PC-3 (cell line): ENCODE measurements at regions not wholly inside any gene's neighbourhood (a gene's known extent, or its start where the extent isn't known, plus 50 kb on each side); places are given as distances from the start of the nearest gene placed in this dataset.

Experiments
- ATAC-seq: fragments of 200-7000 bp; cut with Tn5 transposase; 2 replicates; pipeline ENCODE4 v1.9.1; 2020; ENCODE audit warnings: mild to moderate bottlenecking, moderate library complexity
- BruUV-seq: library from RNA; stranded (reverse); fragments of 400-500 nt; replicated peaks from 2 replicates; lab custom pipeline; 2021; lab: Mats Ljungman, UMichigan
- CTCF ChIA-PET: fragments of 300-600 bp; sonication (Branson Sonifier 250); formaldehyde crosslinking; loops from one replicate; lab custom pipeline; 2022; ENCODE audit warnings: antibody characterized with exemption; lab: Charles Lee
- POLR2A ChIA-PET: fragments of 300-600 bp; sonication (Branson Sonifier 250); formaldehyde crosslinking; loops from one replicate; lab custom pipeline; 2022; ENCODE audit warnings: antibody characterized with exemption; ENCODE audit not compliant: unreplicated experiment; lab: Charles Lee
- DNase-seq: peaks from one replicate; pipeline ENCODE4 v3.0.0-alpha.2; 2015
- H2AFZ ChIP-seq: fragments of 300-600 bp; sonication (generic); 2 replicates; pipeline ENCODE4 v1.6.0; 2016; ENCODE audit warnings: antibody characterized with exemption, low read length
- H3F3A ChIP-seq: fragments of 300-600 bp; sonication (generic); one replicate; pipeline ENCODE4 v1.6.0; 2017; ENCODE audit warnings: antibody characterized with exemption, low read length, control low read depth, mild to moderate bottlenecking; ENCODE audit not compliant: unreplicated experiment
- H3K27ac ChIP-seq: fragments of 300-600 bp; sonication (generic); 2 replicates; pipeline ENCODE4 v1.5.1; 2016; ENCODE audit warnings: mild to moderate bottlenecking, low read length
- H3K27me3 ChIP-seq: fragments of 300-600 bp; sonication (generic); 2 replicates; pipeline ENCODE4 v1.6.1; 2016; ENCODE audit warnings: low read length, mixed read lengths
- H3K36me3 ChIP-seq: fragments of 300-600 bp; sonication (generic); 2 replicates; pipeline ENCODE4 v1.6.1; 2016; ENCODE audit warnings: low read depth, mixed run types, low read length, mixed read lengths
- H3K4me1 ChIP-seq: fragments of 300-600 bp; sonication (generic); 2 replicates; pipeline ENCODE4 v1.5.1; 2016; ENCODE audit warnings: low read length; ENCODE audit not compliant: insufficient read depth
- H3K4me2 ChIP-seq: fragments of 300-600 bp; sonication (generic); 2 replicates; pipeline ENCODE4 v1.6.0; 2016; ENCODE audit warnings: low read length
- H3K4me3 ChIP-seq: fragments of 300-600 bp; sonication (generic); 2 replicates; pipeline ENCODE4 v1.5.1; 2016; ENCODE audit warnings: mild to moderate bottlenecking, low read length, mixed read lengths
- H3K79me2 ChIP-seq: fragments of 300-600 bp; sonication (generic); 2 replicates; pipeline ENCODE4 v1.6.1; 2017; ENCODE audit warnings: low read length, mixed read lengths
- H3K9ac ChIP-seq: fragments of 300-600 bp; sonication (generic); 2 replicates; pipeline ENCODE4 v1.6.0; 2016; ENCODE audit warnings: mild to moderate bottlenecking, low read length
- H3K9me2 ChIP-seq: fragments of 300-600 bp; sonication (generic); replicated peaks from 2 replicates; pipeline ENCODE4 v1.6.1; 2016; ENCODE audit warnings: mixed run types, low read length, mixed read lengths
- H3K9me3 ChIP-seq: fragments of 300-600 bp; sonication (generic); 2 replicates; pipeline ENCODE4 v1.6.1; 2016; ENCODE audit warnings: low read length, mixed read lengths
- H4K20me1 ChIP-seq: fragments of 300-600 bp; sonication (generic); 2 replicates; pipeline ENCODE4 v1.6.1; 2016; ENCODE audit warnings: low read length, mixed read lengths
- EZH2 ChIP-seq: fragments of 300-600 bp; sonication (generic); IDR thresholded peaks from one replicate; pipeline ENCODE4 v1.6.1; 2017; ENCODE audit warnings: antibody characterized with exemption, mild to moderate bottlenecking, low read length; ENCODE audit not compliant: unreplicated experiment
- EZH2phosphoT487 ChIP-seq: fragments of 300-600 bp; sonication (generic); IDR thresholded peaks from 2 replicates; pipeline ENCODE4 v1.6.1; 2018; ENCODE audit warnings: mild to moderate bottlenecking, antibody characterized with exemption, low read length, borderline replicate concordance
- intact Hi-C: fragments of 100-400 bp; cut with micrococcal nuclease; formaldehyde crosslinking; loops from 2 replicates; pipeline ENCODE4 v1.9.0; 2023
- TF ChIP-seq, protein P1 (sequence below): fragments of 300-600 bp; sonication (generic); conservative IDR thresholded peaks from 2 replicates; pipeline ENCODE4 v1.5.1; 2017; ENCODE audit warnings: antibody characterized with exemption, low read depth, mild to moderate bottlenecking, low read length

DNA sequence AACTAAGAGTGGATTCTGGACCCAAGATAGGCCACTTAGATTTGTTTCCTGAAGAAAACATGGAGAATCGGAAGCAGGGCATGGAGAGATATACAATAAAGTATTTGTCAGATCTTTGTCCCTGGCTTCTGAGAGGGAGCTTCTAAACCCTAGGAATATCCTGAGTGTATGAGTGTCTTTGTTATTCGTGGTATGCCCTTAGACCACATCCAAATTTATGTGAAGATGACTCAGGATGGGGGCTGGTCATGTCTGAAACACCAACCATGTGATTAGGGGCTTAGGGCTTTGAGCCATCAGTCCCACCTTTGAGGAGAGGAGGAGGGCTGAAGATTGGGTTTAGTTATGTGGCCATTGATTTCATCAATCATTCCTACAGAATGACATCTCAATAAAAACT is 69.7 kb upstream of the PLPP4 start:
- POLR2A ChIA-PET: no interaction called here
- H3K9me2 ChIP-seq: no peaks in the 10 kb centered on the region
- no peak overlapping the region for H3K9ac ChIP-seq
- no peaks in the 10 kb centered on the region for H3K36me3 ChIP-seq
- no peaks in the 10 kb centered on the region for H3K79me2 ChIP-seq
- no peak overlapping the region for H3K27ac ChIP-seq
- H3K27me3 ChIP-seq: no peaks in the 10 kb centered on the region
- CTCF ChIA-PET: no interaction called here
- peak overlapping the region; percentile 27; the same call in 1 of the 2 replicates for H3K4me2 ChIP-seq
- no peak overlapping the region for H3K4me3 ChIP-seq
- no peaks in the 10 kb centered on the region for H3K9me3 ChIP-seq
- H4K20me1 ChIP-seq: no peaks in the 10 kb centered on the region
- H3F3A ChIP-seq: no peaks in the 10 kb centered on the region
- no peak overlapping the region for H2AFZ ChIP-seq
- no TSS peak for BruUV-seq
- peaks cover 8% of the 10 kb centered on the region; the same call in 1 of the 2 replicates for H3K4me1 ChIP-seq
- DNase-seq: peak; percentile 51
- ATAC-seq: peak; percentile 42; the same call in 1 of the 2 replicates
- intact Hi-C loops: no loop called here
- TF ChIP-seq, protein P1, sequence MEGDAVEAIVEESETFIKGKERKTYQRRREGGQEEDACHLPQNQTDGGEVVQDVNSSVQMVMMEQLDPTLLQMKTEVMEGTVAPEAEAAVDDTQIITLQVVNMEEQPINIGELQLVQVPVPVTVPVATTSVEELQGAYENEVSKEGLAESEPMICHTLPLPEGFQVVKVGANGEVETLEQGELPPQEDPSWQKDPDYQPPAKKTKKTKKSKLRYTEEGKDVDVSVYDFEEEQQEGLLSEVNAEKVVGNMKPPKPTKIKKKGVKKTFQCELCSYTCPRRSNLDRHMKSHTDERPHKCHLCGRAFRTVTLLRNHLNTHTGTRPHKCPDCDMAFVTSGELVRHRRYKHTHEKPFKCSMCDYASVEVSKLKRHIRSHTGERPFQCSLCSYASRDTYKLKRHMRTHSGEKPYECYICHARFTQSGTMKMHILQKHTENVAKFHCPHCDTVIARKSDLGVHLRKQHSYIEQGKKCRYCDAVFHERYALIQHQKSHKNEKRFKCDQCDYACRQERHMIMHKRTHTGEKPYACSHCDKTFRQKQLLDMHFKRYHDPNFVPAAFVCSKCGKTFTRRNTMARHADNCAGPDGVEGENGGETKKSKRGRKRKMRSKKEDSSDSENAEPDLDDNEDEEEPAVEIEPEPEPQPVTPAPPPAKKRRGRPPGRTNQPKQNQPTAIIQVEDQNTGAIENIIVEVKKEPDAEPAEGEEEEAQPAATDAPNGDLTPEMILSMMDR: no peak
- no peak for TF ChIP-seq EZH2phosphoT487
- TF ChIP-seq EZH2: no peak

DNA sequence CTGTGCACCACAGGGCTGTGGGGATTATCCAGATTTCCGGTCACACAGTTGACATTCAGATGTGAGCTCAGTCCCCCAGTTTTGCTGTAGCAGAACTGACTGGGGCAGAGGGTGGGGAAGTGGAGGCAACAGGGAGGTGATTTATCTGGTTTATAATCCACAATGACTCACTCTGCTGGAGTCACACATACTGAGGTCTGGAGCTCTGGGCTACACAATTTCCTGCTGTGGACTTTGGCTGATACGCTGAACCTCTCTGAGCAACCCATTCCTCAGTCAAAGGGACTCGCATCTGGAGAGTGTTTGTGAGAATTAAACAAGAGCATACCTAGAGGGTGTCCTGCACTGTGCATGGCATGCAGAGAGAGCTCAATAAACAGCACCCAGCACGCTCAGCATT is 64.8 kb upstream of the PLPP4 start:
- Histone ChIP-seq H3K9me2 (no peaks in the 10 kb centered on the region), H3K27me3 (no peaks in the 10 kb centered on the region), H3K36me3 (no peaks in the 10 kb centered on the region), H3K4me2 (no peak overlapping the region), H3K4me3 (no peak overlapping the region), H3K9me3 (no peaks in the 10 kb centered on the region), H2AFZ (no peak overlapping the region), H3K27ac (no peak overlapping the region), H3F3A (no peaks in the 10 kb centered on the region), H3K79me2 (no peaks in the 10 kb centered on the region), H3K9ac (no peak overlapping the region), H4K20me1 (no peaks in the 10 kb centered on the region), H3K4me1 (peaks cover 2% of the 10 kb centered on the region; the same call in 1 of the 2 replicates)
- intact Hi-C loops: no loop called here
- BruUV-seq: no TSS peak
- ChIA-PET CTCF (no interaction called here), POLR2A (no interaction called here)
- ATAC-seq: no peak
- TF ChIP-seq EZH2 (no peak), EZH2phosphoT487 (no peak)
- TF ChIP-seq, protein P1: no peak
- no peak for DNase-seq

DNA sequence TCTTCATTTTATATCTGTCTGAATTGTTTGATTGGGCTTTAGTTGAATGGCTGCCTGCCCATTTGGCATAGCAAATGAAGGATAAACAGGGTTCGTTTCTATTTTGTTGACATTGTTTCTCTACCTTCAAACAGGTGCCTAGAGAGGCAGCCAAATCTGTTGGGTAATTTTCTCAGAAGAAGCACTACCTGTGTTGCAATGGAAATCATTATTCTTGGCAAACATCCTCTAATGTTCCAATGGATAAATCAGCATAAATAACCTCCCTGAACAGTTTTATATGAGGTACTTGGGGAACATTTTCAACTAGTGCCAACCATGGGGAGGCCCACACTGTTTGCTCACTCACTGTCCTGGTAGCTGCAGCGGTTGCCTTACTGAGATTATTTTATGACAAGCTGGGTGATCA is 64.4 kb upstream of the PLPP4 start:
- Histone ChIP-seq H3K27me3 (no peaks in the 10 kb centered on the region), H3K9me3 (no peaks in the 10 kb centered on the region), H3F3A (no peaks in the 10 kb centered on the region), H3K4me3 (no peak overlapping the region), H3K79me2 (no peaks in the 10 kb centered on the region), H3K4me2 (no peak overlapping the region), H3K27ac (no peak overlapping the region), H3K9me2 (no peaks in the 10 kb centered on the region), H3K36me3 (no peaks in the 10 kb centered on the region), H4K20me1 (no peaks in the 10 kb centered on the region), H3K9ac (no peak overlapping the region), H2AFZ (no peak overlapping the region), H3K4me1 (no peaks in the 10 kb centered on the region)
- TF ChIP-seq, protein P1: no peak
- no peak for TF ChIP-seq EZH2phosphoT487
- TF ChIP-seq EZH2: no peak
- ChIA-PET POLR2A (no interaction called here), CTCF (no interaction called here)
- BruUV-seq: no TSS peak
- ATAC-seq (no peak), DNase-seq (no peak)
- intact Hi-C loops: no loop called here
